Renal cortex interstitium (tissue), 11 donors: ENCODE measurements at regions not wholly inside any gene's neighbourhood (a gene's known extent, or its start where the extent isn't known, plus 50 kb on each side); places are given as distances from the start of the nearest gene placed in this dataset.
"Not testable (repeated sequence)": the region's sequence is repeated elsewhere in the genome, so short reads cannot be mapped to it uniquely, and the experiment has no call there.

ENCODE experiments used
- DNase-seq, 11 donors: peaks; one replicate each; pipeline ENCODE4 v3.0.0-alpha.2; 2013; ENCODE audit warnings: low read depth in 9 of 11, low spot score in 4 of 11; ENCODE audit errors: extremely low read depth in 1 of 11

GRCh38 chrX:69068301-69069085 is 96.8 kb downstream of the PJA1 start:
- DNase-seq = no peak

DNA sequence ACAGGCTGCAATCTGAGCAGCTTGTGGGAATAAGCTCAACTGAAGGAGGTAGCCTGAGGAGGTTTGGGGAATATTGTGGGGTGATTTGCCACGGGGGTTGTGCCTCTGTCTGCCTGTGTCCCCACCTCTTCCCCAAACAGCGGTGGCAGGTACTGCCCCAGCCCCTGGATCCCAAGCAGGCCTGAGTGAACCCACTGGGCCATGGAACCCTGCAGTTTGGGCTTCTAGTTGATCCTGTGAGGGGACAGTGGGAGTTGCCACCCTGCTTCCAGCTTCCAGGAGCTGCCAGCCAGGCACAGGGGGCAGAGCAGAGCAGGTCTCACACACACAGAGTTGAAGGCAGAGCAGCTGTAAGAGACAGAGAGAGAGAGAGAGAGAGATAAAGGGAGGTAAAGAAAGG is 97.4 kb downstream of the PJA1 start:
- DNase-seq = no peak

DNA sequence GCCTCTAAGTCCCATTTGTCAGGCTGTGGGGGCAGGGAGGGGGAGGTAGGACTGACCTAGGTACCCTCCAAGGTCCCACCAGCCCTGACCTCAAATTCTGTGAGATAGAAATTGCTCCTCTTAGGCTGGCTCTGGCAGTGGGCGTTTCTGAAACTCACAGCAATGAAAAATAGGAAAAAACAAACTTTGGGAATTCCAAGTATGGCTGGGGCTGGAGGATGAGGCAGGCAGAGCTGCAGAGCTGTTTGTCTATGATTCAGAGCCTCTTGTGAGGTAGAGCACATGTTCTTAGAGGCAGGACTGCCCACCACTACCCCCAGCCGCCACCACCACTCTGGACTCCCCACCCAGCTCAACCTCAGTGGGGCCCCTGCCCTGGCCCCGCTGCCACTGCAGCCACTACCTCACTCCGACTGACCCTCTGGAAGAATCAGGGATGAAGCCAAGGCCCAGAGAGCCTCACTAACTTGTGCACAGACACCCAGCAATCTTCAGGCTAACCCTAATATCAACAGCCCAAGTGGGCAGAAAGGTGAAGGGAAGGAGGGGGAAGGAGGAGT is 98.2 kb downstream of the PJA1 start:
- no peak for DNase-seq

DNA sequence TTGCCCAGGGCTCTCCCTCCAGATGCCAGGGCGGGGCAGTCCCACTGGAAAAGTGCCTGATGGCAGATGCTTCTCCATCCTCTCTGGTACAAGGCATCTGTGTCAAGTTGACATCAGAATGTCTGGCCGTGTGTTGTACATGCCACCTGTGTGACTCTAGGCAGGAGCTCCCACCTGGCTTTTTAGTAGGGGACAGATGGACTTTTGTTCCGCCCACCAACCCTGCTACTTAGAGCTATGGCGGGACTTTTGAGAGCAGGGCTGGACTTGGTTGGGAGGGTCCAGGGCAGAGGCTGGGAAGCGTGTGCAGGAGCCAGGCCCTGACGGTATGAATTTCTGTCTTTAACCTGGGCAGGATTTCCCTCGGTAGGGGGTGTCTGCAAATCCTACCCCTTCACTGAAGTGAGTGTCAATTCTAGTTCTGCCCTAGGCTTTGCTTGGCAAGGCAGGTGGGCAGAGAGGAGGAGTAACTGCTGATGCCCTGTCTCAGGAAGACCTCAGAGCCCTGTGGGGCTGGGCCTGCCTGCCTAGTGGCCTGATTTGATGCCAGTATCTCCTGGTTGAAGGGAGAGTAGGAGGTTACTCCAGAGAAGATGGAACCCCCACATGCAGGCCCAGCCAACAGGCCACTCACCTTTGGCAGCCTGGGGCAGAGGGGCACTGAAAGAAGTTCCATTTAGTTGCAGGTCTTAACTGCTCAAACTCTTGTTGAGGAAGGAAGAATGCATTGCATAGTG is 99.1 kb downstream of the PJA1 start:
- DNase-seq = no peak

GRCh38 chrX:69065451-69065850 is 99.8 kb downstream of the PJA1 start:
- DNase-seq = no peak

GRCh38 chrX:69063486-69063885 is 101.8 kb downstream of the PJA1 start:
- no peak for DNase-seq

GRCh38 chrX:69062493-69062892 is 102.8 kb downstream of the PJA1 start:
- no peak for DNase-seq

DNA sequence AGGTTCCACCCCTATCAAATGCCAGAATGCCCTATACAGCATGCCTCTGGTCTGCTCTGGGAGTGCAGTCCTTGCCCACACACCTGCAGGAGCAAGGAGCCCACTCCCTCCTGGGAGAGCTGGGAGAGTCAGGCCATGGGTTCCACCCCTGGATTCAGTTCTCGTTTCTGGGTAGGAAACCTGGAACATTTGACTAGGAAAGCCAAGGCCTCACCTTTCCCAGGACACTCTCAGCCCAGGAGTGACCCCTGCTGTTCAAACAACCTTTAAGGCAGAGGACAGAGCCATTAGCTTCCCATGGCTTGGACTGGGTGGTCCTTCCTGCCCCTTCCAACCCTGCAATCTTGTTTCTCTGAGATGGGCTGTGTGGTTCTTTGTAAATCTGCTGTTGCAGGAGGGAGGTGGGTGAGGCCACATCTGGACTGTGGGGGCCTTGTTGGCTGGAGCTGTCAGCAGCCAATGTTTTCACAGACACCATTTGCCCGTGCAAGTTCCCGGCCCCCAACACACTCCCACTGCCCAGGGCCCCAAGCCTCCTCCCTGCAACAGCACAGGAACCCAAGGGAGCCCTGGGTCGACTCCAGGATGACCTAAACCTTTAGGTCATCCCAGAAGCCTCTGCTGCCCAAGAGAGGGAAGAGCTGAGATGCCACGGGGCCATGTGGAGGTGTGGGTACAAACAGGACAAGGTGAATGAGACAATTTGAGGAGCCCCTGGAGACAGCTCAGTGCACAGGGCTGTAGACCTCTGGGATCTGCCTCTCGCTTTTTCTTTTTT is 104.4 kb downstream of the PJA1 start:
- peak in 1 of 11 donors; percentile 27 for DNase-seq

DNA sequence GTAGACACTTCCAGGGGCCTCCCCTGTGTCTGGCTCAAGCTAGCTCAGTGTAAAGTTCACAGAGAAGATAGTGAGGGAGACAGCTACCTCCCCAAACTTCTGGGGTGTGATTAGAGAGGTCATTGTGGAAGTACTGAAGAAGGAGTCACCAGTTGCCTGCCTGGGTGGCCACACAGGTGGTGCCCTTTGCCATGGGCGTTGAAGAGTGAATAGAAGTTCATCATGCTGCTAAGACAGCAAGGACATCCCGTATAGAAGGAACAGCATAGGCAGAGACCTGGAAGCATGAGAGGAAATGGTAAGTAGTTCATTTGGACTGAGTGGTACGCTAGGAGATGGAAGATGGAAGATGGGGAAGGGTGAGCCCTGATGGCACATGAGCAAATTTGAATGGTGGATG is 110.1 kb downstream of the PJA1 start:
- DNase-seq = no peak

GRCh38 chrX:69054497-69054896 is 110.8 kb downstream of the PJA1 start:
- not testable (repeated sequence) for DNase-seq

DNA sequence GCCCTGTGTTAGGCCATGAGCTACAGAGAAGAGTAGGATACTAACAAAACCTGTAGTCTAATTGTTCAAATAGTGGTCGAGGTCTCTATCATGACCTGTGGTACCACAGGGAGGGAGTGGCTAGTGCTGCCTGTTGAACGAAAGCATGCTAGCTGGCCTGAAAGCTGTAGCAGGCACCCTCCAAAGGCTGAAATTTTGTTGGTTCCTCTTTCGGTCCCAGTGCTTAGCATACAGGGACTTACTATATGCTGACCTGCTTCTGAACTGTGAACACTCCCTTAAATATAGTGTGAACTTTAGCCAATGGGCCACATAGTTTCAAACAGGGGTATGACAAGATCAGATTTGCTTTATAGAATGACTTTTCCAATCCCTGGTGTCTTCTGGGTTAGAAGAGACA is 113.4 kb downstream of the PJA1 start:
- DNase-seq = no peak

DNA sequence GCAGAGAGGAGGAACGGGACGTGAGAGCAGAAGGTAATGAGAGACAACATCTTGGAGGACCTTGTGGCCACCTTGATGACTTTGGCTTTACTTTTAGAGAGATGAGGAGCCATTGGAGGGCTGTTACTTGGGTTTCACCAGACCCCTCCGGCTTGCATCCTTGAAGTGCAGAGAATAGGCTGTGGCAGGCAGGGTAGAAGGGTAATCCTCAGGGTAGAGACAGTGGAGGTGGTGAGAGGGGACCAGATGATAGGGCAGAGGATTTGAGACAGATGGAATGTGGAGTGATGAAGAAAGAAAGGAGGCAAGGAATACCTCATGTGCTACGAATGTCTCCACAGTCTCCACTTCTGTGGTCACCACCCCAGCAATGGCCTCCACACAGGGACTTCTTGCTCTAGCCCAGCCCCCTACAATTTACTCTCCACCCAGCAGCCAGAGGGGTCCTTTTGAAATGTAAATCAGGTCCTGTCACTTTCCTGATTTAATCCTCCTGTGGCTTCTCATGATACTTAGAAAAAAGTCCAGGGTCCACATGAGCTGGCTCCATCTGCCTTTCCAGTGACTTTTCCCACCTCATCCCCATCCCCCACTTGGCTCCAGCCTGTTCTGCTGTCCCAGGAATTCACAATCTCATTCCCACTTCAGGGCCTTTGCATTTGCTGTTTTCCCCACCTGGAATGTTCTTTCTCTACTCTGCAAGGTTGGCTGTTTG is 115.0 kb downstream of the PJA1 start:
- DNase-seq = no peak

- no peak for DNase-seq
These were observed 118.2 kb downstream of the PJA1 start for GRCh38 chrX:69046996-69047490.

GRCh38 chrX:69045616-69046345 is 119.5 kb downstream of the PJA1 start:
- no peak for DNase-seq

DNA sequence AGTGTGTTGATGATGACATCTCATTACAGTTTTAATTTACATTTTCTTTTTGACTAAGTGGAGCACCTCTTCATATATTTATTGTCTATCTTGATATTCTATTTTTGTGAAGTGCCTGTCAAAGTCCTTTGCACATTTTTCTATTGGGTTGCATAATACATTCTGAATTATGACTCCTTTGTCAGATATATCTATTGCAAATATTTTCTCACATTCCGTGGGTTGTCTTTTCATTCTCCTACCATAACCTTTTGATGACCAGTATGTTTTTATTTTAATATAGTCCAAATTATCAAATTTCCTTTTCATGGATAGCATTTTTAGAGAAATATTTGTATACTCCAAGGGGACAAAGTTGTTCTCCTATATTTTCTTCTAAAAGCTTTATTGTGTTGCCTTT is 126.4 kb downstream of the PJA1 start:
- DNase-seq = no peak

DNA sequence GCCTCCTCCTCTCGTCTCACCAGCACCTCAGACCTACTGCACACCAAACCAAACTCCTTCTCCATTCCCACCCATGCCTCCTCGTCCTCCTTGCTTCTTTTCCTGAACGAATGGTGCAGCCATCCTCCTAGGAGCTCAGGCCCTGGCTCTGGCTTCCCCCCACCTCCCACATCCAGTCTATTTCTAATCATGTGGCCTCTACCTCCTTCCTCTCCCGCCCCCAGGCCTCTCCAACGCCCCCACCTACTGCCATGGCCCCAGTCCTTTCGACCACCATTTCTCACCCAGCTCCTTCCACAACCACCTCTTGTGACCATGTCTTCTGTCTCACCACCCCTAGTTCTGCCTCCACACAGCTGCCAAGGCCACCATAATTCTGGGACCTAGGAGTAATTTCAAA is 127.1 kb downstream of the PJA1 start:
- DNase-seq = no peak

- no peak for DNase-seq
These were observed 127.5 kb downstream of the PJA1 start for GRCh38 chrX:69037786-69038185.
